ENCODE measurements at regions not wholly inside any gene's neighbourhood (a gene's known extent, or its start where the extent isn't known, plus 50 kb on each side); places are given as distances from the start of the nearest gene placed in this dataset.

DNA sequence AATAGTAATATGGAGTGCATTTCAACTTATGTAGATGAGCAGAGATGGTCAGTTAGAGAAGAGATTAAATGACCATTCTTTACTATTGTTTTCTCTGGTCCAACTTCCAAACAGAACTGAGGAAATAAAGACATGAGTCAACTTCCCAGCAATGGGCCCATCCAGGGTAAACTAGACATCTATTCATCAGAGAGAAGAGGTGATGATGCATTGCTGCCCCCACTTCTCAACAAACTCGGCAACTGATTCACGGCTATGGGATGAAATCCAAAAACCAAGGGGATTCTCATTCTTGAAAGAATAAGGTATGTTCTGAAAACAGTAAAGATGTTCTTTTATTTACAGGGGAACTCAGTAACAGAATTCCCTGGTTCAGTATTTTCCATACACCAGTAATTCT, 190.7 kb downstream of the RDH14 start:
- POLR2A ChIA-PET (ENCODE audit: partially characterized antibody) = no interaction called here

More for the DNA sequence above, 190.7 kb downstream of the RDH14 start:
- no peak overlapping the region for H4K5ac ChIP-seq (ENCODE audit: insufficient read length, low read depth, low read length)
- no peak overlapping the region for H3K4me3 ChIP-seq (ENCODE audit: extremely low read depth in 1 of 4, insufficient read depth in 2 of 4, low read depth in 3 of 4, low read length in 4 of 4)
- peaks cover 0 to 1% (median 0%) of the 10 kb centered on the region in 4 experiments; a peak in 1 of 7 replicates for H3K27me3 ChIP-seq (replicated peaks in 1 of 4; ENCODE audit: control insufficient read depth in 3 of 4, extremely low read depth in 1 of 4, insufficient read depth in 3 of 4, low read length in 3 of 4)
- H3K4ac ChIP-seq (replicated peaks; ENCODE audit: insufficient read length, low read depth, low read length) = no peak overlapping the region
- H3K14ac ChIP-seq (ENCODE audit: insufficient read length) = no peak overlapping the region
- no peak overlapping the region for H3K56ac ChIP-seq (replicated peaks; ENCODE audit: insufficient read length, low read depth, low read length)
- no peak overlapping the region for H2BK15ac ChIP-seq (ENCODE audit: low read length)
- H3K9ac ChIP-seq (replicated peaks in 1 of 4; ENCODE audit: extremely low read depth in 1 of 4, low read depth in 3 of 4, low read length in 3 of 4) = no peak overlapping the region
- no peak overlapping the region for H3K23ac ChIP-seq (ENCODE audit: insufficient read length)
- no peak overlapping the region for H4K91ac ChIP-seq (replicated peaks; ENCODE audit: insufficient read length, low read length)
- no peak overlapping the region for H4K8ac ChIP-seq (ENCODE audit: extremely low read depth, insufficient read depth, low read length)
- no peaks in the 10 kb centered on the region for H3K9me3 ChIP-seq (ENCODE audit: insufficient read depth in 2 of 2, low read depth in 1 of 2, low read length in 1 of 2)
- H3K18ac ChIP-seq (ENCODE audit: extremely low read depth, low read length) = no peak overlapping the region
- no peaks in the 10 kb centered on the region for H3K79me2 ChIP-seq (ENCODE audit: control insufficient read depth in 1 of 2, insufficient read depth in 2 of 2, low read length in 2 of 2)
- WGBS, 2 experiments (ENCODE audit: extremely low coverage in 1 of 2, insufficient coverage in 1 of 2, insufficient read length in 1 of 2, insufficient replicate concordance in 2 of 2, low coverage in 1 of 2, low lambda C conversion rate in 2 of 2, missing lambda C conversion rate in 1 of 2) = 97% methylated on average over 2 of the region's 2 CpGs; no CpG with 5 or more reads in 1 of the 2 experiments
- no peak overlapping the region for H2BK12ac ChIP-seq (ENCODE audit: low read depth, low read length)
- H2BK120ac ChIP-seq (replicated peaks; ENCODE audit: low read depth, low read length) = no peak overlapping the region
- no peak overlapping the region for H2AK5ac ChIP-seq (ENCODE audit: low read depth, low read length)
- no peaks in the 10 kb centered on the region for H3K79me1 ChIP-seq (ENCODE audit: low read depth, low read length)
- no peak overlapping the region for H2AFZ ChIP-seq (ENCODE audit: low read length)
- FAIRE-seq = no peak
- no peak overlapping the region for H2BK5ac ChIP-seq (ENCODE audit: low read depth, low read length)
- H4K20me1 ChIP-seq (replicated peaks in 1 of 2; ENCODE audit: control insufficient read depth in 1 of 2, insufficient read depth in 2 of 2, low read length in 2 of 2) = no peaks in the 10 kb centered on the region
- no peak overlapping the region for H3K4me2 ChIP-seq (ENCODE audit: insufficient read depth in 1 of 2, low read depth in 2 of 2, low read length in 2 of 2)
- H3K36me3 ChIP-seq (ENCODE audit: control insufficient read depth in 2 of 4, insufficient read depth in 4 of 4, low read length in 3 of 4) = no peaks in the 10 kb centered on the region
- TF ChIP-seq CEBPB (IDR thresholded peaks at IDR 0.05; ENCODE audit: low read depth, low read length) (no peak), CBX5 (IDR thresholded peaks at IDR 0.05; ENCODE audit: low read depth, low read length) (no peak)
- TF ChIP-seq, protein P1, sequence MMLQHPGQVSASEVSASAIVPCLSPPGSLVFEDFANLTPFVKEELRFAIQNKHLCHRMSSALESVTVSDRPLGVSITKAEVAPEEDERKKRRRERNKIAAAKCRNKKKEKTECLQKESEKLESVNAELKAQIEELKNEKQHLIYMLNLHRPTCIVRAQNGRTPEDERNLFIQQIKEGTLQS (IDR thresholded peaks at IDR 0.05; ENCODE audit: insufficient read depth, low read depth, low read length) = no peak
- CTCF ChIA-PET (ENCODE audit: partially characterized antibody) = interaction anchor here (2.6 kb wide), 1 partner anchor 18 kb away, joined by 9 read pairs; no protein-coding TSS in a partner anchor
- no peak overlapping the region for H2BK20ac ChIP-seq (ENCODE audit: low read length)
- no peak overlapping the region for H3K27ac ChIP-seq (ENCODE audit: low read depth, low read length)
- H3K23me2 ChIP-seq (ENCODE audit: low read depth, low read length) = no peaks in the 10 kb centered on the region
- no peak for DNase-seq (ENCODE audit: low read depth in 1 of 2, low spot score in 2 of 2)
- H3K4me1 ChIP-seq (replicated peaks in 1 of 4; ENCODE audit: control insufficient read depth in 3 of 4, insufficient read depth in 4 of 4, low read length in 3 of 4) = no peaks in the 10 kb centered on the region
